Prostate gland (tissue), 2 donors: ENCODE measurements at regions not wholly inside any gene's neighbourhood (a gene's known extent, or its start where the extent isn't known, plus 50 kb on each side); places are given as distances from the start of the nearest gene placed in this dataset.
"Not testable (repeated sequence)": the region's sequence is repeated elsewhere in the genome, so short reads cannot be mapped to it uniquely, and the experiment has no call there.

Experiments used
- DNase-seq: peaks from one replicate; pipeline ENCODE4 v3.0.0-alpha.2; 2019; ENCODE audit warnings: low spot score
- H3K27ac ChIP-seq, 2 donors: fragments of 200-600 bp; sonication (generic); 2 replicates each; pipeline ENCODE4 v1.5.1; 2017 to 2019
- H3K27me3 ChIP-seq: fragments of 200-600 bp; sonication (generic); replicated peaks from 2 replicates; pipeline ENCODE4 v1.5.1; 2019; ENCODE audit not compliant: insufficient read depth
- H3K36me3 ChIP-seq, 2 donors: fragments of 200-600 bp; sonication (generic); 1 replicate in 1 of 2; 2 replicates in 1 of 2; pipeline versions ENCODE4 v1.5.1 to v1.8.1; 2017 to 2019
- H3K4me1 ChIP-seq: fragments of 200-600 bp; sonication (generic); replicated peaks from 2 replicates; pipeline ENCODE4 v1.5.1; 2019
- H3K4me3 ChIP-seq, 2 donors: fragments of 200-600 bp; sonication (generic); 2 replicates each; pipeline ENCODE4 v1.5.1; 2017 to 2019
- H3K9me3 ChIP-seq: fragments of 200-600 bp; sonication (generic); 2 replicates; pipeline ENCODE4 v1.5.1; 2017
- POLR2A ChIP-seq: fragments of 450-650 bp; IDR thresholded peaks from one replicate; pipeline ENCODE4 v1.6.1; 2016; ENCODE audit warnings: antibody characterized with exemption, mild to moderate bottlenecking
- POLR2AphosphoS5 ChIP-seq: sonication (generic); formaldehyde crosslinking; IDR thresholded peaks from one replicate; pipeline ENCODE4 v1.6.1; 2017; ENCODE audit warnings: antibody characterized with exemption
- WGBS: methylation state at CpG from one replicate; pipeline ENCODE4 v1.1.5; 2018; 5-methylcytosine and 5-hydroxymethylcytosine counted together
- intact Hi-C: fragments of 100-400 bp; cut with DNase I; formaldehyde crosslinking; loops from one replicate; pipeline ENCODE4 v1.14.2; 2022
- TF ChIP-seq, protein P1 (sequence below), 4 experiments: fragments of 200-600 bp in 2 of 4; fragments of 450-650 bp in 2 of 4; sonication (generic) in 2 of 4; IDR thresholded peaks; 1 replicate in 3 of 4; 2 replicates in 1 of 4; pipeline ENCODE4 v1.5.1; 2016 to 2019; ENCODE audit warnings: antibody characterized with exemption in 4 of 4, mild to moderate bottlenecking in 2 of 4, moderate library complexity in 2 of 4

DNA sequence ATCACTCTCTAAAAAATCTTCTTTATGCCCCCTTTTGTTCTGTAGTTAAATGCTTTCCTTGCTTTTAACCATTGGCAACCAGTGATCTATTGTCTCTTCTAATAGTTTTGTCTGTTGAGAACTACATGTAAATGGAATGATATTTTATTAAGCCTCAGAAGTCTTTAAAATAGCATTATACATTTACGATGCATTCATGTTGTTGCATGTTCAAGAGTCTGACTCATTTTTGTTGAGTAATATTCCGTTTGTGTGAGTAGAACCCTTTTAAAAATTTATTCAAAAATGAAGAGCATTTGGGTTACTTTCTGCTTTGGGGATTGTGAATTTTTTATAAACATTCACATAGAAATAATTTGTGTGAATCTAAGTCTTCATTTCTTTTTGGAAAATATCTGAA lies 1352.9 kb downstream of the NCAM2 start:
- no peak overlapping the region for H3K27ac ChIP-seq
- WGBS: 30% methylated on average over 2 of the region's 2 CpGs
- no peak for DNase-seq
- TF ChIP-seq, protein P1, sequence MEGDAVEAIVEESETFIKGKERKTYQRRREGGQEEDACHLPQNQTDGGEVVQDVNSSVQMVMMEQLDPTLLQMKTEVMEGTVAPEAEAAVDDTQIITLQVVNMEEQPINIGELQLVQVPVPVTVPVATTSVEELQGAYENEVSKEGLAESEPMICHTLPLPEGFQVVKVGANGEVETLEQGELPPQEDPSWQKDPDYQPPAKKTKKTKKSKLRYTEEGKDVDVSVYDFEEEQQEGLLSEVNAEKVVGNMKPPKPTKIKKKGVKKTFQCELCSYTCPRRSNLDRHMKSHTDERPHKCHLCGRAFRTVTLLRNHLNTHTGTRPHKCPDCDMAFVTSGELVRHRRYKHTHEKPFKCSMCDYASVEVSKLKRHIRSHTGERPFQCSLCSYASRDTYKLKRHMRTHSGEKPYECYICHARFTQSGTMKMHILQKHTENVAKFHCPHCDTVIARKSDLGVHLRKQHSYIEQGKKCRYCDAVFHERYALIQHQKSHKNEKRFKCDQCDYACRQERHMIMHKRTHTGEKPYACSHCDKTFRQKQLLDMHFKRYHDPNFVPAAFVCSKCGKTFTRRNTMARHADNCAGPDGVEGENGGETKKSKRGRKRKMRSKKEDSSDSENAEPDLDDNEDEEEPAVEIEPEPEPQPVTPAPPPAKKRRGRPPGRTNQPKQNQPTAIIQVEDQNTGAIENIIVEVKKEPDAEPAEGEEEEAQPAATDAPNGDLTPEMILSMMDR (IDR thresholded peaks at IDR 0.05): no peak
- TF ChIP-seq POLR2A (no peak), POLR2AphosphoS5 (no peak)
- H3K9me3 ChIP-seq: no peaks in the 10 kb centered on the region
- no peak overlapping the region for H3K4me3 ChIP-seq
- H3K27me3 ChIP-seq: no peaks in the 10 kb centered on the region
- intact Hi-C loops: no loop called here
- H3K4me1 ChIP-seq: no peaks in the 10 kb centered on the region
- no peaks in the 10 kb centered on the region for H3K36me3 ChIP-seq

DNA sequence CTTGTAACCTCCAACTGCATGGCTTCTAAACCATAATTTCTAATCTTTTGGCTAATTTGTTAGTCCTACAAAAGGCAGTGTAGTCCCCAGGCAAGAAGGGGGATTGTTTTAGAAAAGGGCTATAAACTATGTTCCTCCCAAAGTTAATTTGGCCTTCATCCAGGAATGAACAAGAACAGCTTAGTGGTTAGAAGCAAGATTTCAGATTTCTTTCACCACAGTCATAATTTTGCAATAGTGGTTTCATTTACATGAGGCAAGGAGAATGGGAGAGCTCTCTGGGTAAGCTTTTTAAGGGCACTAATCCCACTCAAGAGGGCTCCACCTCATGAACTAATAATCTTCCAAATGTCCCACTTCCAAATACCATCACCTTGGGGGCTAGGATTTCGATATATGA lies 1353.9 kb downstream of the NCAM2 start:
- Histone ChIP-seq H3K4me1 (no peaks in the 10 kb centered on the region), H3K4me3 (no peak overlapping the region), H3K27ac (no peak overlapping the region), H3K27me3 (no peaks in the 10 kb centered on the region), H3K36me3 (no peaks in the 10 kb centered on the region), H3K9me3 (no peaks in the 10 kb centered on the region)
- TF ChIP-seq POLR2A: no peak
- TF ChIP-seq POLR2AphosphoS5: no peak
- TF ChIP-seq, protein P1 (IDR thresholded peaks at IDR 0.05): no peak
- intact Hi-C loops: no loop called here
- no peak for DNase-seq
- WGBS: 96% methylated on average over 1 of the region's 1 CpG

DNA sequence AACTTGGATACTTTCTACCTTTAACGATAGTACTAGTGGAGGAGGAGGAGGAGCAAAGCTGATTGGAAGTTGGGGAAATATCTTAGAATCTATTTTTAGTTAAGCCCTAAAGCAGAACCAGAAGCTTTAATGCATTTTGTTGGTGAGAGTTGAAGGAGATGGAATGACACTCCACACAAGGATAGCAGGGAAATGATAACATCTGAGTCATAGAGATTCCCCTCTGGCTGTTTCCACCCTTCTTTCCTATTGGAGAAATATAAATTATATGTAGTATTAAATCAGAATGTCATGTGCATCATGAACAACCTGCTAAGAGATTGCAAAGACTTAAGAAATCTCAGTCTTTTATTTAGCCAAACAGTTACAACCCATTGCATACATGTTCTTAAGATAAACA lies 1357.7 kb downstream of the NCAM2 start:
- TF ChIP-seq POLR2AphosphoS5 (no peak), POLR2A (no peak)
- TF ChIP-seq, protein P1 (IDR thresholded peaks at IDR 0.05): no peak
- Histone ChIP-seq H3K9me3 (no peaks in the 10 kb centered on the region), H3K27ac (no peak overlapping the region), H3K36me3 (no peaks in the 10 kb centered on the region), H3K4me3 (no peak overlapping the region), H3K4me1 (no peaks in the 10 kb centered on the region), H3K27me3 (no peaks in the 10 kb centered on the region)
- no peak for DNase-seq
- 91% methylated on average over 1 of the region's 1 CpG for WGBS
- intact Hi-C loops: no loop called here

DNA sequence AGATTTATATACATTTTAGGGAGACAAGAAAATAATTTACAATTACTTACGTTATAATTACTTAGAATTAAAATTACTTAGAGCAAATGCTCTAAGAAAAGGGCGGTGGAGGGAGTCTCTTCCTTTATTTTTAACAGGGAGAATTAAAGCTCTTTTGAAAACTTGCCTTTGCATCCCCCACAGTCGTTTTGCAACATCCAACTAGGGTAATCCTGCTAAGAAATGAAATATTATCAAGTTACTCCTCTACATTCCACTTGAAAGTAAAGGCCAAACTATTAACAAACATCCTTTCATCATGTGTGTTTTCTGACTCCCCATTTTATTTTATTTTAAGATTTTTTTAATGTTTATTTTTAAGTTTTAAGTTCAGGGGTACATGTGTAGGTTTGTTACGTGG lies 1358.5 kb downstream of the NCAM2 start:
- TF ChIP-seq POLR2A (no peak), POLR2AphosphoS5 (no peak)
- TF ChIP-seq, protein P1 (IDR thresholded peaks at IDR 0.05): no peak
- no peak overlapping the region for H3K27ac ChIP-seq
- DNase-seq: no peak
- WGBS: 59% methylated on average over 4 of the region's 4 CpGs
- H3K9me3 ChIP-seq: no peaks in the 10 kb centered on the region
- no peaks in the 10 kb centered on the region for H3K4me1 ChIP-seq
- no peaks in the 10 kb centered on the region for H3K36me3 ChIP-seq
- intact Hi-C loops: no loop called here
- H3K27me3 ChIP-seq: no peaks in the 10 kb centered on the region
- H3K4me3 ChIP-seq: no peak overlapping the region

DNA sequence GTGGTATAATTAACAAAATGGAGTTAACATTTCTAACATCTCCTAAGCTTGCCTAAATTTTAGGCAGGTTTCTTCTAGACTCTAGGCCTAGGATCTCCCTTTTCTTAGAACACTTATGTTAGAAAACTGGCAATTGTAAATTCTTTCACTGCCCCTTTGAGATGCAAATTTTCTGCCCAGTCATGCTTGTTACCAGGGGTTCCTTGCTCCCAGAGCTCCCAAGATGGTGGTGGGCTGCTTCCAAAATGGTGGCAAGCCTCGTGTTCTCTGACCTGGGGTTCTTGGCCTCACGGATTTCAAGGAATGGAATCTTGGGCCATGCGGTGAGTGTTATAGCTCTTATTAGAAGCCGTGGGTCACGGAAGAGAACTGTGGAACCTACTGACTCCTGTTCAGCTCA lies 1361.4 kb downstream of the NCAM2 start:
- H3K36me3 ChIP-seq, H3K4me3 ChIP-seq, H3K27ac ChIP-seq, DNase-seq, H3K4me1 ChIP-seq, H3K9me3 ChIP-seq, H3K27me3 ChIP-seq, intact Hi-C loops: not testable (repeated sequence)
- WGBS: 95% methylated on average over 5 of the region's 5 CpGs

DNA sequence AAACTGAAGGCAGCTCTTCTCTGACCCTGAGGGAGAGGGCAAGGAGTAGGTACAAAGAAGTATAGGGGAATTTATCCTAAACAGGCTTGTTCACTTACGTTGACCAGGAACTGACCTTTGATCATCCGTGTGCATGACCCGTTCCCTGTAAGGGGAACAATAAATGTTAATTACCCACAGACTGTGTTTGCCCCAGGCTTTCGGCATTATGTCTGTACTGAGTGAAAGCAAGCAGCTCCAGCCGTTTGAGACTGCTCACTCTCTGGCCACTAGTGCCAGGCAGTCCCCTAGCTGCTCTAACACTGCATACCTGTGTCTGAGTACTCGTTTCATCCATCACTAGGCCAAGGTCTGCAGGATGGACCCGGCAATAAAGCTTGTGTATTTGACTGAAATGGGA lies 1365.3 kb downstream of the NCAM2 start:
- no peak for DNase-seq
- intact Hi-C loops: no loop called here
- no peak overlapping the region for H3K27ac ChIP-seq
- no peaks in the 10 kb centered on the region for H3K27me3 ChIP-seq
- no peak overlapping the region for H3K4me3 ChIP-seq
- no peaks in the 10 kb centered on the region for H3K36me3 ChIP-seq
- 66% methylated on average over 7 of the region's 7 CpGs for WGBS
- H3K4me1 ChIP-seq: no peaks in the 10 kb centered on the region
- TF ChIP-seq, protein P1 (IDR thresholded peaks at IDR 0.05): no peak
- no peak for TF ChIP-seq POLR2A
- TF ChIP-seq POLR2AphosphoS5: no peak
- H3K9me3 ChIP-seq: no peaks in the 10 kb centered on the region
